ENCODE measurements at regions not wholly inside any gene's neighbourhood (a gene's known extent, or its start where the extent isn't known, plus 50 kb on each side); places are given as distances from the start of the nearest gene placed in this dataset.
"Not testable (repeated sequence)": the region's sequence is repeated elsewhere in the genome, so short reads cannot be mapped to it uniquely, and the experiment has no call there.

DNA sequence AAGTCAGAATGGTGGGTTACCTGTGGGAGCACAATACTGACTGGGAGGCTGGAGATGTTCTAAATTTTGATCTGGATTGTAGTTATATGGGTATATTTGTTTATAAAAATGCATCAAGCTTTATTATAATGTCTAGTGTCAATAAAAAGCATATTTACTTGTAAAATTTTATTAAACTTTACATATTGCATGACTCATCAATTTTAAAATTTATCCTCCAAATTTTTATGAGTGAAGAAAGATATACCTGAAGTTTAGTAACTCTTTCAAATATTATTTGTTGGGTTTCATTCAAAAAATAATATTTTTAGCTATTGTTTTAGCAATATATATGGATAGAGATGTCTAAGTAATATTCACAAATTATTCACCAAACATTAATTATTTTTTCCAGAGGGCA lies 103.0 kb downstream of the ANXA5 start:
- H3K4me3 ChIP-seq = no peak overlapping the region
- no peak overlapping the region for H3K27ac ChIP-seq (replicated peaks in 1 of 4)
- no peaks in the 10 kb centered on the region for H3K36me3 ChIP-seq
- H3K4me1 ChIP-seq = peaks cover 0 to 4% (median 0%) of the 10 kb centered on the region in 4 donors
- TF ChIP-seq POLR2A (IDR thresholded peaks at IDR 0.05; ENCODE audit: low read depth) = no peak
- no peak for TF ChIP-seq EP300 (IDR thresholded peaks at IDR 0.05)
- TF ChIP-seq, protein P1, sequence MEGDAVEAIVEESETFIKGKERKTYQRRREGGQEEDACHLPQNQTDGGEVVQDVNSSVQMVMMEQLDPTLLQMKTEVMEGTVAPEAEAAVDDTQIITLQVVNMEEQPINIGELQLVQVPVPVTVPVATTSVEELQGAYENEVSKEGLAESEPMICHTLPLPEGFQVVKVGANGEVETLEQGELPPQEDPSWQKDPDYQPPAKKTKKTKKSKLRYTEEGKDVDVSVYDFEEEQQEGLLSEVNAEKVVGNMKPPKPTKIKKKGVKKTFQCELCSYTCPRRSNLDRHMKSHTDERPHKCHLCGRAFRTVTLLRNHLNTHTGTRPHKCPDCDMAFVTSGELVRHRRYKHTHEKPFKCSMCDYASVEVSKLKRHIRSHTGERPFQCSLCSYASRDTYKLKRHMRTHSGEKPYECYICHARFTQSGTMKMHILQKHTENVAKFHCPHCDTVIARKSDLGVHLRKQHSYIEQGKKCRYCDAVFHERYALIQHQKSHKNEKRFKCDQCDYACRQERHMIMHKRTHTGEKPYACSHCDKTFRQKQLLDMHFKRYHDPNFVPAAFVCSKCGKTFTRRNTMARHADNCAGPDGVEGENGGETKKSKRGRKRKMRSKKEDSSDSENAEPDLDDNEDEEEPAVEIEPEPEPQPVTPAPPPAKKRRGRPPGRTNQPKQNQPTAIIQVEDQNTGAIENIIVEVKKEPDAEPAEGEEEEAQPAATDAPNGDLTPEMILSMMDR (IDR thresholded peaks at IDR 0.05) = no peak
- TF ChIP-seq POLR2AphosphoS5 (IDR thresholded peaks at IDR 0.05) = no peak
- H3K9me3 ChIP-seq = no peaks in the 10 kb centered on the region
- DNase-seq (ENCODE audit: extremely low spot score) = no peak
- no peaks in the 10 kb centered on the region for H3K27me3 ChIP-seq
- intact Hi-C loops (cut with DNase I) = no loop called here

DNA sequence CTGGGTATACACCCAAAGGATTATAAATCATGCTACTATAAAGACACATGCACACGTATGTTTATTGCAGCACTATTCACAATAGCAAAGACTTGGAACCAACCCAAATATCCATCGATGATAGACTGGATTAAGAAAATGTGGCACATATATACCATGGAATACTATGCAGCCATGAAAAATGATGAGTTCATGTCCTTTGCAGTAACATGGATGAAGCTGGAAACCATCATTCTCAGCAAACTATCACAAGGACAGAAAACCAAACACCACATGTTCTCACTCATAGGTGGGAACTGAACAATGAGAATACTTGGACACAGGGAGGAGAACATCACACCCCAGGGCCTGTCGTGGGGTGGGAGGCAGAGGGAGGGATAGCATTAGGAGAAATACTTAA lies 104.5 kb downstream of the ANXA5 start:
- H3K9me3 ChIP-seq; H3K4me3 ChIP-seq; H3K27me3 ChIP-seq; intact Hi-C loops (cut with DNase I); H3K36me3 ChIP-seq; DNase-seq (ENCODE audit: extremely low spot score); H3K4me1 ChIP-seq; H3K27ac ChIP-seq (replicated peaks in 1 of 4): not testable (repeated sequence)
- 89% methylated on average over 3 of the region's 3 CpGs for WGBS

DNA sequence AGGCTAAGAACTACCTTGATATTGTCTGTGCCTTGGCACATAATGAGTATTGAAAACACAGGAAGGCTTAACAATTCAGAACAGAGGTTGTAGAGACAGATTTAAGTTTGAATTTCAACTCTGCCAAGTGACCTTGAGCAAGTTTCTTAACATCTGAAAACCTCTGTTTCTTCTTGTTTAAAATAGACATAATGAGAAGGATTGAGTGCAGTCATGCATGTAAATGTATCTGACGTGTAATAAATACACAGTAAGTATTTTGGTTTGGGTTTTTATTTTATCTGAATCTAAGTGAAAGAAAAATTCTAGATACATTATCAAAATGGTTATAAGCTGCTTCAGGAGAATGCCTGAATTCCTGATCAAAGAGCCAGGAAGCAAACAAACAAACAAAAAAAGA lies 111.9 kb downstream of the ANXA5 start:
- no peaks in the 10 kb centered on the region for H3K27me3 ChIP-seq
- H3K27ac ChIP-seq (replicated peaks in 1 of 4) = no peak overlapping the region
- H3K9me3 ChIP-seq = no peaks in the 10 kb centered on the region
- H3K4me3 ChIP-seq = no peak overlapping the region
- 73% methylated on average over 1 of the region's 1 CpG for WGBS
- H3K4me1 ChIP-seq = peaks cover 0 to 3% (median 0%) of the 10 kb centered on the region in 4 donors
- intact Hi-C loops (cut with DNase I) = no loop called here
- no peaks in the 10 kb centered on the region for H3K36me3 ChIP-seq
- DNase-seq (ENCODE audit: extremely low spot score) = no peak
- TF ChIP-seq POLR2AphosphoS5 (IDR thresholded peaks at IDR 0.05) (no peak), EP300 (IDR thresholded peaks at IDR 0.05) (no peak), POLR2A (IDR thresholded peaks at IDR 0.05; ENCODE audit: low read depth) (no peak)
- TF ChIP-seq, protein P1 (IDR thresholded peaks at IDR 0.05) = no peak

DNA sequence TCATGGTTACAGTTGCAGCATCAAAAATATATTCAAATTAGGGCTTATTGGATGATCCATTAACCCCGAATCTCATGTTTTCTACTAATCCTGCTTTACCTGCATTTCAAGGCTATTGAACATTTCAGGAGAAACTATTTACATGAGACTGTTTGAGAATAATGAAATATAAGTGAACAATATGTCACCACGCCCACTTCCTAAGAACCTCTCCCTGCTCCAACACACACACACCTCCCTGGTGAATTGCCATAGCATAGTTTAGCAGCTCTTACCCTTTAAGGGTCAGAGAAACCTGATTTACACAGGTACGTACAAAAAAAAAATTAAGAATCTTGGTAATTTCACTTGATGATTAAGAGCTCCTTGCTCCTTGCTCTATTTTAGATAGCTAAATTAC lies 113.4 kb downstream of the ANXA5 start:
- H3K27me3 ChIP-seq = no peaks in the 10 kb centered on the region
- WGBS = 81% methylated on average over 3 of the region's 3 CpGs
- TF ChIP-seq POLR2A (IDR thresholded peaks at IDR 0.05; ENCODE audit: low read depth) = no peak
- intact Hi-C loops (cut with DNase I) = no loop called here
- H3K4me1 ChIP-seq = peaks cover 0 to 3% (median 0%) of the 10 kb centered on the region in 4 donors
- H3K4me3 ChIP-seq = no peak overlapping the region
- no peaks in the 10 kb centered on the region for H3K36me3 ChIP-seq
- no peaks in the 10 kb centered on the region for H3K9me3 ChIP-seq
- DNase-seq (ENCODE audit: extremely low spot score) = no peak
- H3K27ac ChIP-seq (replicated peaks in 1 of 4) = no peak overlapping the region

DNA sequence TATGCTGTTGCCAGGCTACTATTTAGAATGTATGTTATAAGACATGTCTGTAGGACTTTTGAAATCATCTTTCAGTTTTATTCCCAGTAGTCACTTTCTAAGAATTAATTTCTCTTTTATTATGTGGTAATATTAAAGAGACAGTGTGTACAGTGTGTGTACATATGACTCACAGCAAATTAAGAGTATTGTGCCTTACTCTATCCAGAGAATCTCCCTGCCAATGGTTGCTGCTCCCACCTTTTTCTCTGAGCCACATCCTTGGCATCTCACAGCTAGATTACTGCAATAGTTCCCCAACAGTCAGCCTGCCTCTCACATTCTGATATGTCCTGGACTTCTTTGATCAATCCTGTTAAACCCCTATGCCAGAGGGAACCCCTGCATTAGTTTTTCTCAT lies 114.5 kb downstream of the ANXA5 start:
- peaks cover 0 to 3% (median 0%) of the 10 kb centered on the region in 4 donors for H3K4me1 ChIP-seq
- H3K4me3 ChIP-seq = no peak overlapping the region
- no peak for TF ChIP-seq POLR2AphosphoS5 (IDR thresholded peaks at IDR 0.05)
- TF ChIP-seq POLR2A (IDR thresholded peaks at IDR 0.05; ENCODE audit: low read depth) = no peak
- TF ChIP-seq, protein P1 (IDR thresholded peaks at IDR 0.05) = no peak
- TF ChIP-seq EP300 (IDR thresholded peaks at IDR 0.05) = no peak
- DNase-seq (ENCODE audit: extremely low spot score) = no peak
- H3K36me3 ChIP-seq = no peaks in the 10 kb centered on the region
- intact Hi-C loops (cut with DNase I) = no loop called here
- H3K9me3 ChIP-seq = no peaks in the 10 kb centered on the region
- H3K27me3 ChIP-seq = no peaks in the 10 kb centered on the region
- no peak overlapping the region for H3K27ac ChIP-seq (replicated peaks in 1 of 4)

- H3K36me3 ChIP-seq; H3K9me3 ChIP-seq; intact Hi-C loops (cut with DNase I); H3K4me1 ChIP-seq; DNase-seq (ENCODE audit: extremely low spot score); H3K27me3 ChIP-seq; H3K4me3 ChIP-seq; H3K27ac ChIP-seq (replicated peaks in 1 of 4): not testable (repeated sequence)
- 92% methylated on average over 3 of the region's 3 CpGs for WGBS
These were observed 121.4 kb downstream of the ANXA5 start for GRCh38 chr4:121575392-121575791.

Data from esophagus muscularis mucosa (tissue), 4 donors.